ENCODE measurements at regions not wholly inside any gene's neighbourhood (a gene's known extent, or its start where the extent isn't known, plus 50 kb on each side); places are given as distances from the start of the nearest gene placed in this dataset.

GRCh38 chr18:22302144-22302543 is 115.6 kb downstream of the CTAGE1 start:
- TF ChIP-seq, protein P1, sequence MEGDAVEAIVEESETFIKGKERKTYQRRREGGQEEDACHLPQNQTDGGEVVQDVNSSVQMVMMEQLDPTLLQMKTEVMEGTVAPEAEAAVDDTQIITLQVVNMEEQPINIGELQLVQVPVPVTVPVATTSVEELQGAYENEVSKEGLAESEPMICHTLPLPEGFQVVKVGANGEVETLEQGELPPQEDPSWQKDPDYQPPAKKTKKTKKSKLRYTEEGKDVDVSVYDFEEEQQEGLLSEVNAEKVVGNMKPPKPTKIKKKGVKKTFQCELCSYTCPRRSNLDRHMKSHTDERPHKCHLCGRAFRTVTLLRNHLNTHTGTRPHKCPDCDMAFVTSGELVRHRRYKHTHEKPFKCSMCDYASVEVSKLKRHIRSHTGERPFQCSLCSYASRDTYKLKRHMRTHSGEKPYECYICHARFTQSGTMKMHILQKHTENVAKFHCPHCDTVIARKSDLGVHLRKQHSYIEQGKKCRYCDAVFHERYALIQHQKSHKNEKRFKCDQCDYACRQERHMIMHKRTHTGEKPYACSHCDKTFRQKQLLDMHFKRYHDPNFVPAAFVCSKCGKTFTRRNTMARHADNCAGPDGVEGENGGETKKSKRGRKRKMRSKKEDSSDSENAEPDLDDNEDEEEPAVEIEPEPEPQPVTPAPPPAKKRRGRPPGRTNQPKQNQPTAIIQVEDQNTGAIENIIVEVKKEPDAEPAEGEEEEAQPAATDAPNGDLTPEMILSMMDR (IDR thresholded peaks at IDR 0.05) = no peak
- TF ChIP-seq, protein P2, sequence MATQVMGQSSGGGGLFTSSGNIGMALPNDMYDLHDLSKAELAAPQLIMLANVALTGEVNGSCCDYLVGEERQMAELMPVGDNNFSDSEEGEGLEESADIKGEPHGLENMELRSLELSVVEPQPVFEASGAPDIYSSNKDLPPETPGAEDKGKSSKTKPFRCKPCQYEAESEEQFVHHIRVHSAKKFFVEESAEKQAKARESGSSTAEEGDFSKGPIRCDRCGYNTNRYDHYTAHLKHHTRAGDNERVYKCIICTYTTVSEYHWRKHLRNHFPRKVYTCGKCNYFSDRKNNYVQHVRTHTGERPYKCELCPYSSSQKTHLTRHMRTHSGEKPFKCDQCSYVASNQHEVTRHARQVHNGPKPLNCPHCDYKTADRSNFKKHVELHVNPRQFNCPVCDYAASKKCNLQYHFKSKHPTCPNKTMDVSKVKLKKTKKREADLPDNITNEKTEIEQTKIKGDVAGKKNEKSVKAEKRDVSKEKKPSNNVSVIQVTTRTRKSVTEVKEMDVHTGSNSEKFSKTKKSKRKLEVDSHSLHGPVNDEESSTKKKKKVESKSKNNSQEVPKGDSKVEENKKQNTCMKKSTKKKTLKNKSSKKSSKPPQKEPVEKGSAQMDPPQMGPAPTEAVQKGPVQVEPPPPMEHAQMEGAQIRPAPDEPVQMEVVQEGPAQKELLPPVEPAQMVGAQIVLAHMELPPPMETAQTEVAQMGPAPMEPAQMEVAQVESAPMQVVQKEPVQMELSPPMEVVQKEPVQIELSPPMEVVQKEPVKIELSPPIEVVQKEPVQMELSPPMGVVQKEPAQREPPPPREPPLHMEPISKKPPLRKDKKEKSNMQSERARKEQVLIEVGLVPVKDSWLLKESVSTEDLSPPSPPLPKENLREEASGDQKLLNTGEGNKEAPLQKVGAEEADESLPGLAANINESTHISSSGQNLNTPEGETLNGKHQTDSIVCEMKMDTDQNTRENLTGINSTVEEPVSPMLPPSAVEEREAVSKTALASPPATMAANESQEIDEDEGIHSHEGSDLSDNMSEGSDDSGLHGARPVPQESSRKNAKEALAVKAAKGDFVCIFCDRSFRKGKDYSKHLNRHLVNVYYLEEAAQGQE (IDR thresholded peaks at IDR 0.05; ENCODE audit: low read depth, low read length) = no peak
- TF ChIP-seq YY1 (IDR thresholded peaks at IDR 0.05; ENCODE audit: low read depth) (no peak), EP300 (IDR thresholded peaks at IDR 0.05; ENCODE audit: borderline replicate concordance in 1 of 2, low read depth in 1 of 2, low read length in 1 of 2) (no peak), RFX5 (IDR thresholded peaks at IDR 0.05; ENCODE audit: low read length) (no peak), POLR2AphosphoS5 (IDR thresholded peaks at IDR 0.05; ENCODE audit: low read depth, low read length) (no peak), TEAD4 (IDR thresholded peaks at IDR 0.05; ENCODE audit: borderline replicate concordance, insufficient read depth) (no peak), ELF1 (IDR thresholded peaks at IDR 0.05) (no peak), SMC3 (IDR thresholded peaks at IDR 0.05; ENCODE audit: low read depth, low read length) (no peak), RAD21 (IDR thresholded peaks at IDR 0.05; ENCODE audit: low read length) (no peak), NRF1 (IDR thresholded peaks at IDR 0.05; ENCODE audit: low read depth, low read length) (no peak)
- TF ChIP-seq, protein P3, sequence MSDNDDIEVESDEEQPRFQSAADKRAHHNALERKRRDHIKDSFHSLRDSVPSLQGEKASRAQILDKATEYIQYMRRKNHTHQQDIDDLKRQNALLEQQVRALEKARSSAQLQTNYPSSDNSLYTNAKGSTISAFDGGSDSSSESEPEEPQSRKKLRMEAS (IDR thresholded peaks at IDR 0.05; ENCODE audit: low read depth) = no peak
- TF ChIP-seq, protein P4, sequence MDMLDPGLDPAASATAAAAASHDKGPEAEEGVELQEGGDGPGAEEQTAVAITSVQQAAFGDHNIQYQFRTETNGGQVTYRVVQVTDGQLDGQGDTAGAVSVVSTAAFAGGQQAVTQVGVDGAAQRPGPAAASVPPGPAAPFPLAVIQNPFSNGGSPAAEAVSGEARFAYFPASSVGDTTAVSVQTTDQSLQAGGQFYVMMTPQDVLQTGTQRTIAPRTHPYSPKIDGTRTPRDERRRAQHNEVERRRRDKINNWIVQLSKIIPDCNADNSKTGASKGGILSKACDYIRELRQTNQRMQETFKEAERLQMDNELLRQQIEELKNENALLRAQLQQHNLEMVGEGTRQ (IDR thresholded peaks at IDR 0.05; ENCODE audit: borderline replicate concordance, low read depth, low read length) = no peak

Measured in SK-N-SH (cell line).